GM12874 (cell line): ENCODE measurements at regions not wholly inside any gene's neighbourhood (a gene's known extent, or its start where the extent isn't known, plus 50 kb on each side); places are given as distances from the start of the nearest gene placed in this dataset.

ENCODE experiments used
- CTCF ChIP-seq: IDR thresholded peaks from 2 replicates; pipeline ENCODE4 v1.5.1; 2011; ENCODE audit warnings: low read depth, mild to moderate bottlenecking, control low read depth, low read length, moderate library complexity; ENCODE audit not compliant: insufficient read depth

- TF ChIP-seq CTCF = no peak
Measured at GRCh38 chr2:41701231-41701630, 346.6 kb upstream of the PKDCC start.

GRCh38 chr2:41703123-41703522 lies 344.7 kb upstream of the PKDCC start:
- no peak for TF ChIP-seq CTCF

GRCh38 chr2:41705634-41706033 lies 342.2 kb upstream of the PKDCC start:
- TF ChIP-seq CTCF = no peak

GRCh38 chr2:41706286-41706685 lies 341.5 kb upstream of the PKDCC start:
- TF ChIP-seq CTCF = no peak

- TF ChIP-seq CTCF = no peak
Measured at GRCh38 chr2:41707790-41708451, 339.9 kb upstream of the PKDCC start.

- no peak for TF ChIP-seq CTCF
Measured at GRCh38 chr2:41709702-41710599, 337.9 kb upstream of the PKDCC start.

GRCh38 chr2:41710944-41711343 lies 336.9 kb upstream of the PKDCC start:
- no peak for TF ChIP-seq CTCF
